A673 (cell line): ENCODE measurements at regions not wholly inside any gene's neighbourhood (a gene's known extent, or its start where the extent isn't known, plus 50 kb on each side); places are given as distances from the start of the nearest gene placed in this dataset.

Experiments
- BruUV-seq: library from RNA; stranded (reverse); fragments of 400-500 nt; replicated peaks from 2 replicates; lab custom pipeline; 2021; lab: Mats Ljungman, UMichigan
- CTCF ChIA-PET: fragments of 300-600 bp; sonication (Branson Sonifier 250); formaldehyde crosslinking; loops from one replicate; lab custom pipeline; 2022; ENCODE audit warnings: antibody characterized with exemption; lab: Charles Lee
- POLR2A ChIA-PET: fragments of 300-600 bp; sonication (Branson Sonifier 250); formaldehyde crosslinking; loops from one replicate; lab custom pipeline; 2022; ENCODE audit warnings: antibody characterized with exemption; ENCODE audit not compliant: low non-redundant PET; lab: Charles Lee
- DNase-seq: peaks from one replicate; pipeline ENCODE4 v3.0.0-alpha.2; 2015; ENCODE audit warnings: low spot score
- H3K27ac ChIP-seq: fragments of 200-600 bp; sonication (generic); 2 replicates; pipeline ENCODE4 v1.5.1; 2016; ENCODE audit warnings: mixed run types, low read depth, mild to moderate bottlenecking, mixed read lengths, antibody characterized with exemption, low read length; ENCODE audit not compliant: poor library complexity, severe bottlenecking
- H3K27me3 ChIP-seq: fragments of 200-600 bp; sonication (generic); replicated peaks from 2 replicates; pipeline ENCODE4 v1.6.1; 2017; ENCODE audit warnings: mixed run types, low read depth, mild to moderate bottlenecking, mixed read lengths, antibody characterized with exemption, low read length; ENCODE audit not compliant: insufficient read depth, poor library complexity
- H3K36me3 ChIP-seq: fragments of 200-600 bp; sonication (generic); 2 replicates; pipeline ENCODE4 v1.6.1; 2016; ENCODE audit warnings: mixed run types, mild to moderate bottlenecking, mixed read lengths, antibody characterized with exemption, low read length; ENCODE audit not compliant: insufficient read depth, poor library complexity, severe bottlenecking
- H3K4me1 ChIP-seq: fragments of 200-600 bp; sonication (generic); 2 replicates; pipeline ENCODE4 v1.6.1; 2017; ENCODE audit warnings: mixed run types, mild to moderate bottlenecking, mixed read lengths, antibody characterized with exemption, low read length; ENCODE audit not compliant: insufficient read depth, poor library complexity, severe bottlenecking
- H3K4me3 ChIP-seq: fragments of 200-600 bp; sonication (generic); 2 replicates; pipeline ENCODE4 v1.5.1; 2016; ENCODE audit warnings: low read depth, mixed run types, mild to moderate bottlenecking, mixed read lengths, low read length; ENCODE audit not compliant: poor library complexity, severe bottlenecking
- H3K9me3 ChIP-seq: fragments of 200-600 bp; sonication (generic); 2 replicates; pipeline ENCODE4 v1.6.1; 2016; ENCODE audit warnings: mixed run types, low read depth, mild to moderate bottlenecking, mixed read lengths, antibody characterized with exemption, low read length; ENCODE audit not compliant: poor library complexity, severe bottlenecking
- EZH2 ChIP-seq: fragments of 200-600 bp; sonication (generic); IDR thresholded peaks from 2 replicates; pipeline ENCODE4 v1.6.1; 2017; ENCODE audit warnings: borderline replicate concordance, low read depth, mild to moderate bottlenecking, mixed read lengths, antibody characterized with exemption, low read length; ENCODE audit not compliant: poor library complexity, severe bottlenecking
- intact Hi-C: fragments of 100-400 bp; cut with micrococcal nuclease; formaldehyde crosslinking; loops from one replicate; pipeline ENCODE4 v1.10.0; 2022; ENCODE audit not compliant: unreplicated experiment
- TF ChIP-seq, protein P1 (sequence below): fragments of 300-800, 200-600 bp; sonication (generic); conservative IDR thresholded peaks from 2 replicates; pipeline ENCODE4 v1.5.1; 2017; ENCODE audit warnings: low read depth, mild to moderate bottlenecking, antibody characterized with exemption, low read length, moderate library complexity, mixed read lengths

DNA sequence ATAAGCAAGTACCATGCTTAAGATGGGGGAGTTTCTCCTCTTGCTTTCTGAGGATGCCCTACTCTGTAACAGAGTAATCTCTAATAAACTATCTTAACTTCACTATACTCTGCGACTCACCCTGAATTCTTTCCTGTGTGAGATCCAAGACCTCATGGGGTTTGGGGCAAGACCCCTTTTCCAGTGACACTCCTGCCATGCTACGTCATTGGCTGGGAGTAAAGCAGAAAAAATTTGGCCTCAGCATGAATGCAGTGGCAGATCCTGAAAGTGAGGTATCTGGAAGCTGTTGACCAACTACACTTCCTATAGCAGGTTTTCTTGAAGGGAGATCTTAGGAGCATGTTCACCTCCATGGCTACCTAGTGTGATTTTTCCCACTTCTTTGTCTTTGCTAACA lies 109.1 kb upstream of the MED14 start:
- no TSS peak for BruUV-seq
- ChIA-PET CTCF (no interaction called here), POLR2A (no interaction called here)
- DNase-seq, result no peak
- no peaks in the 10 kb centered on the region for H3K27me3 ChIP-seq
- intact Hi-C loops, result no loop called here
- H3K9me3 ChIP-seq, result peaks cover 13% of the 10 kb centered on the region
- H3K27ac ChIP-seq, result no peak overlapping the region
- TF ChIP-seq EZH2, result no peak
- TF ChIP-seq, protein P1, sequence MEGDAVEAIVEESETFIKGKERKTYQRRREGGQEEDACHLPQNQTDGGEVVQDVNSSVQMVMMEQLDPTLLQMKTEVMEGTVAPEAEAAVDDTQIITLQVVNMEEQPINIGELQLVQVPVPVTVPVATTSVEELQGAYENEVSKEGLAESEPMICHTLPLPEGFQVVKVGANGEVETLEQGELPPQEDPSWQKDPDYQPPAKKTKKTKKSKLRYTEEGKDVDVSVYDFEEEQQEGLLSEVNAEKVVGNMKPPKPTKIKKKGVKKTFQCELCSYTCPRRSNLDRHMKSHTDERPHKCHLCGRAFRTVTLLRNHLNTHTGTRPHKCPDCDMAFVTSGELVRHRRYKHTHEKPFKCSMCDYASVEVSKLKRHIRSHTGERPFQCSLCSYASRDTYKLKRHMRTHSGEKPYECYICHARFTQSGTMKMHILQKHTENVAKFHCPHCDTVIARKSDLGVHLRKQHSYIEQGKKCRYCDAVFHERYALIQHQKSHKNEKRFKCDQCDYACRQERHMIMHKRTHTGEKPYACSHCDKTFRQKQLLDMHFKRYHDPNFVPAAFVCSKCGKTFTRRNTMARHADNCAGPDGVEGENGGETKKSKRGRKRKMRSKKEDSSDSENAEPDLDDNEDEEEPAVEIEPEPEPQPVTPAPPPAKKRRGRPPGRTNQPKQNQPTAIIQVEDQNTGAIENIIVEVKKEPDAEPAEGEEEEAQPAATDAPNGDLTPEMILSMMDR, result no peak
- no peaks in the 10 kb centered on the region for H3K4me1 ChIP-seq
- no peak overlapping the region for H3K4me3 ChIP-seq
- H3K36me3 ChIP-seq, result no peaks in the 10 kb centered on the region

DNA sequence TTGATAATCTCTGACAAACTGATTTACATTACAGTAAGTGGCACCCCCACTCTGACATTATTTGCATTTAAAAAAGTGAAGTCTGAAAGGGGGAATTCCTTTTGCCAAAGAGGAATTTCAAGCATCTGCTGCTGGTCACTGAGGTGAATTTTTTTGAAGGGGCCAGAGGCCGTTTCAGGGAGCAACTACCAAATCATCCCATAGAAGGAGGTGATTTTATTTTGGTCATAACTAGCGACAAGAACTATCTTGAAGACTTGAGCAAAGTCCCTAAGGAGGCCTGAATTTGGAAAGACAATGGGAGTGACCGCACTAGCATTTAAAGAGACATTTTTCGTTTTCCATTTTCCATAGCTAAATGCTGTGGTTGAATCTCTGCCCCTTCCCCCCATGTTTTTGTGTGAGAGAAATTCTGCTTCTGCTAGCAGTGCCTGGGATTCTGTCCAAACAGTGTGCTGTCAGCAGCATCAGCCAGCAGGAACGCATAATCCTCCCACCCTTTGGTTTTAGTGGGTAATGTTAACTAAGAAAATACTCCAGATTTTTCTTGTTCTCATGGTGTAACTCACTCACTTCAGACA lies 110.1 kb upstream of the MED14 start:
- no peak overlapping the region for H3K4me3 ChIP-seq
- no peak for DNase-seq
- H3K27me3 ChIP-seq, result no peaks in the 10 kb centered on the region
- no TSS peak for BruUV-seq
- ChIA-PET POLR2A (no interaction called here), CTCF (no interaction called here)
- TF ChIP-seq, protein P1, result no peak
- TF ChIP-seq EZH2, result no peak
- intact Hi-C loops, result no loop called here
- H3K27ac ChIP-seq, result no peak overlapping the region
- H3K36me3 ChIP-seq, result no peaks in the 10 kb centered on the region
- no peaks in the 10 kb centered on the region for H3K4me1 ChIP-seq
- peaks cover 13% of the 10 kb centered on the region for H3K9me3 ChIP-seq

DNA sequence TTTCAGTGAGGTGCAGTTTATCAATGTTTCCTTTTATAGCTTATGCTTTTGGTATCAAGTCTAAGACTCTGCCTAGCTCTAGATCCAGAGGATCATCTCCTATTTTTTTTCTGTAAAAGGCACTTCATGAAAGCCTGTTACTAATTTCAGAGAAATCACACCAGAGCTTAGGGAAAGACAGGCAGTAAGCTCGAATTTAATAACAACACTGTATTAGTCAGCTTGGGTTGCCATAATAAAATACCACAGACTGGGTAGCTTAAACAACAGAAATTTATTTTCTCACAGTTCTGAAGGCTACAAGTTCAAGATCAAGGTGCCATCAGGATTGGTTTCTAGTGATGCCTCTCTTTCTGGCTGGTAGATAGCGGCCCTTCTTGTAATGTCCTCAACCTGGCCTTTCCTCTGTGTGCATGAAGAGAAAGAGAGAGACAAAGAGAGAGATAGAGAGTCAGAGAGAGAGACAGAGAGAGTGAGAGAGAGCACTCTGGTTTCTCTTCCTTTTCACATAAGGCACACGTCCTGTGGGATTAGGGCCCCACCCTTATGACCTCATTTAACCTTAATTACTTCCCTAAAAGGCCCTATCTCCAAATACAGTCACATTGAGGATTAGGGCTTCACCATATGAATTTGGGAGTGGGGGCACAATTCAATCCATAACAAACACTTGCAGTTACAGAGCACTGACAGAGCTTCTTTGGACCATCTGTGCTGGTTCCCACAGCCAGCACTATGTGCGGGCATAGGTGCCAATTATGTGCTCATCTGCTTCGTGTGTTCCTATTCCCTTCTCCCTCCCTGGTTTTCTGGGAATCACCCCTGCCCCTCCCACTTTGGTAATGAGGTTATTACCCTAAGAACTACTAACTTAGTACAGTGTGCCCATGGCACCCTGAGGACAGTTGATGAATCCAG lies 114.8 kb upstream of the MED14 start:
- H3K36me3 ChIP-seq, result no peaks in the 10 kb centered on the region
- TF ChIP-seq EZH2, result no peak
- TF ChIP-seq, protein P1, result no peak
- intact Hi-C loops, result no loop called here
- no TSS peak for BruUV-seq
- H3K4me1 ChIP-seq, result no peaks in the 10 kb centered on the region
- DNase-seq, result no peak
- no peak overlapping the region for H3K27ac ChIP-seq
- CTCF ChIA-PET, result no interaction called here
- POLR2A ChIA-PET, result no interaction called here
- H3K9me3 ChIP-seq, result no peaks in the 10 kb centered on the region
- H3K4me3 ChIP-seq, result no peak overlapping the region
- no peaks in the 10 kb centered on the region for H3K27me3 ChIP-seq
